ENCODE measurements at regions not wholly inside any gene's neighbourhood (a gene's known extent, or its start where the extent isn't known, plus 50 kb on each side); places are given as distances from the start of the nearest gene placed in this dataset.

GRCh38 chr6:170051229-170052172 lies 239.4 kb downstream of the DLL1 start:
- TF ChIP-seq, protein P1, sequence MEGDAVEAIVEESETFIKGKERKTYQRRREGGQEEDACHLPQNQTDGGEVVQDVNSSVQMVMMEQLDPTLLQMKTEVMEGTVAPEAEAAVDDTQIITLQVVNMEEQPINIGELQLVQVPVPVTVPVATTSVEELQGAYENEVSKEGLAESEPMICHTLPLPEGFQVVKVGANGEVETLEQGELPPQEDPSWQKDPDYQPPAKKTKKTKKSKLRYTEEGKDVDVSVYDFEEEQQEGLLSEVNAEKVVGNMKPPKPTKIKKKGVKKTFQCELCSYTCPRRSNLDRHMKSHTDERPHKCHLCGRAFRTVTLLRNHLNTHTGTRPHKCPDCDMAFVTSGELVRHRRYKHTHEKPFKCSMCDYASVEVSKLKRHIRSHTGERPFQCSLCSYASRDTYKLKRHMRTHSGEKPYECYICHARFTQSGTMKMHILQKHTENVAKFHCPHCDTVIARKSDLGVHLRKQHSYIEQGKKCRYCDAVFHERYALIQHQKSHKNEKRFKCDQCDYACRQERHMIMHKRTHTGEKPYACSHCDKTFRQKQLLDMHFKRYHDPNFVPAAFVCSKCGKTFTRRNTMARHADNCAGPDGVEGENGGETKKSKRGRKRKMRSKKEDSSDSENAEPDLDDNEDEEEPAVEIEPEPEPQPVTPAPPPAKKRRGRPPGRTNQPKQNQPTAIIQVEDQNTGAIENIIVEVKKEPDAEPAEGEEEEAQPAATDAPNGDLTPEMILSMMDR (conservative IDR thresholded peaks at IDR 0.05; ENCODE audit: low read depth, low read length): no peak
- DNase-seq (ENCODE audit: low read depth): no peak

DNA sequence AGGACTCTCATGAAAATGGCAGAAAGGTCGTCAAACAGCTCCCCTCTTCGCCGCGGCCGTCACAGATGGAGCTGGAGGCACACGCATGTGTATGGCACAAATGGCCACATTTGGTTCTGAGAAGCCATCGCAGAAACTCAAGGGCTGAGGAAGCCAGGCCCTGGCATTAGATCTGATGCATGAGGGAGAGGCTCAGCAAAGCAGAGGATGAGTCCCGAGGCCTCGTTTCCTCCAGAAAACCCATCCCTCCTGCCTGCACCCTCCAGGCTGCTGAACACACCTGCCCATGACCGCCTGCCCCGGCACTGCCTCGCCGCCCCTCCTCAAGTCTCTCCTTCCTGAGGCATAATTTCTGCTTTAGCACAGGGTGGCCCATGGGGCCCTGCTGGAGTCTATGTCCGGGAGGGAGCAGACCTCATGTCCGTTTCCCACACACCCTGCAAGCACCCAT lies 240.3 kb downstream of the DLL1 start:
- TF ChIP-seq, protein P1 (conservative IDR thresholded peaks at IDR 0.05; ENCODE audit: low read depth, low read length): no peak
- DNase-seq (ENCODE audit: low read depth): no peak
- H3K4me3 ChIP-seq (ENCODE audit: low read depth, low read length): no peak overlapping the region

More at GRCh38 chr6:170051229-170052172, 239.4 kb downstream of the DLL1 start:
- H3K4me3 ChIP-seq (ENCODE audit: low read depth, low read length): no peak overlapping the region

- TF ChIP-seq, protein P1 (conservative IDR thresholded peaks at IDR 0.05; ENCODE audit: low read depth, low read length): no peak
- no peak overlapping the region for H3K4me3 ChIP-seq (ENCODE audit: low read depth, low read length)
- peak; percentile 50 for DNase-seq (ENCODE audit: low read depth)
Observed at GRCh38 chr6:170049641-170050561, 241.0 kb downstream of the DLL1 start.

DNA sequence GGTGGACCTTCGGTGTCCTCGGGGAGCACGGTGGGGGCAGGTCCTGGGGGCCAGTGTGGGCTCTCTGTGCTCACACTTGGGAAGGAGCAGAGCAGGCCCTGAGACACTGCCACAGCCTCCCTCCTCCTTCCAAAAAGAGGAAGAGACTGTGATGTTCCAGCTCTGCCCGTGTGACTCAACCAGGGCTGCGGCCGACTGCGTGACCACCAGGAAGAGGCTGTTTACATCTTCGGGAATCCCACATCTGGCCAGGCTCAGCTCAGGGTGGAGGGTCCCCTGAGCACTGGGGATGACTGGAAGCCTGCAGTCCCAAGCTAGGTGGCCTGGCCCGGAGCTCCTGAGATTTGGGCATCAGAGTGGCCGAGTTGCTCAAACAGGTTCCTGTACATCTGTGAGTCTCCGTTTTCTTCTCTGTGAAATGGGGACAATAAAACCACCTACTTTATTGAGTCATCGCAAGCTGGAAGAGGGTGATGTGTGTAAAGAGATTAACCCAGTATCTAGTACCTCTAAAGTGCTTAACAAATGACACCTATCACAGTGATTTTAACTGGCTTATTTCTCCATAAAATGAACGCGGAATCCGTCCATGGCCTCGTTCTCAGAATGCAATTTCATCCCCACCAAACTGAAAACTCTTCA lies 242.1 kb downstream of the DLL1 start:
- TF ChIP-seq, protein P1 (conservative IDR thresholded peaks at IDR 0.05; ENCODE audit: low read depth, low read length): no peak
- H3K4me3 ChIP-seq (ENCODE audit: low read depth, low read length): no peak overlapping the region
- DNase-seq (ENCODE audit: low read depth): peak; percentile 8

- TF ChIP-seq, protein P1 (conservative IDR thresholded peaks at IDR 0.05; ENCODE audit: low read depth, low read length): no peak
- no peak for DNase-seq (ENCODE audit: low read depth)
- H3K4me3 ChIP-seq (ENCODE audit: low read depth, low read length): no peak overlapping the region
Observed at GRCh38 chr6:170047823-170048222, 243.1 kb downstream of the DLL1 start.

DNA sequence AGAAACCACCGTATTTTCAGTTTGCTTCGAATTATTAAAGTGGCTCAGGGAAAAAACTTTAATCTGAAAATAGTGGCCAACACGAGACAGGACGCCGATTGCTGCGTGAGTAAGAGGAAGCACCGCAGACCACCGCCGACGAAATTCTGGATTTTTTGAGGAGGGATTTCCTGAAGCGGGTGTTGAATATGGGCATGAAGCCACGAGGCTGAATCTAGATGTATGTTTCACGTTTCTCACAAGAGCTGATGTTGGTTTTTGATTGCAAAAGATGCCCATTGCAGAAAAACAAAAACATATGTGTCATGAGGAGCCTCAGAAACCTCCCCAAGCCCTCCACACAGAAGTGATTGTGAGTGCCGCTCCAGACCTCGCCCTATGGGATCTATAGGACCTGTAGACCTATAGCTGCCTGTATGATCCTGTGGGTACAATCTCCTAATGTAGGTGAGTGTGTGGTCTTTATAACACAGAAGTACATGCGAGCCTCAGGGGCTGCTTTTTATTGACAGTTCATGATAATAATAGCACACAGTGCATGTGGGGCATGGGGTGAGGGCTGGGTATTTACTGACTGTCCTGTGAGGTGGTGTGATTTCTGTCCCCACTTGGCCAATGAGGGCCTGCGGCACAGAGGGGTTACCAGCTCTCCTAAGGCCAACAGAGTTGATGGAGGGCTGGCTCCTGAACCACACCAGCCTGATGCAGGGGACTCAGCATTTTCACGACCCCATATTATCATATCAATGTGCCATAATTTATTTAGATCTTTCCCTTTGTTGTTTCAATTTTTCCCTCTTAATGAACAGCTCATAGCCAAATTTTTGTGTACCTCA lies 243.9 kb downstream of the DLL1 start:
- TF ChIP-seq, protein P1 (conservative IDR thresholded peaks at IDR 0.05; ENCODE audit: low read depth, low read length): no peak
- DNase-seq (ENCODE audit: low read depth): no peak
- no peak overlapping the region for H3K4me3 ChIP-seq (ENCODE audit: low read depth, low read length)
